Esophagus squamous epithelium (tissue), 5 donors: ENCODE measurements at regions not wholly inside any gene's neighbourhood (a gene's known extent, or its start where the extent isn't known, plus 50 kb on each side); places are given as distances from the start of the nearest gene placed in this dataset.

ENCODE experiments used
- DNase-seq: peaks from one replicate; lab custom pipeline; 2025; lab: John Stamatoyannopoulos, UW
- H3K27ac ChIP-seq, 4 donors: fragments of 200-600 bp; sonication (generic); one replicate each; pipeline ENCODE4 v1.5.1; 2016 to 2019; ENCODE audit warnings: mild to moderate bottlenecking in 1 of 4
- H3K27me3 ChIP-seq, 4 donors: fragments of 200-600 bp; sonication (generic); 1 replicate in 3 of 4; 2 replicates in 1 of 4; pipeline versions ENCODE4 v1.5.1 to v1.6.0; 2017 to 2021; ENCODE audit warnings: antibody characterized with exemption in 1 of 4
- H3K36me3 ChIP-seq, 3 donors: fragments of 200-600 bp; sonication (generic); one replicate each; pipeline ENCODE4 v1.5.1; 2016 to 2019
- H3K4me1 ChIP-seq, 3 donors: fragments of 200-600 bp; sonication (generic); one replicate each; pipeline ENCODE4 v1.5.1; 2017 to 2019
- H3K4me3 ChIP-seq, 4 donors: fragments of 200-600 bp; sonication (generic); 1 replicate in 3 of 4; 2 replicates in 1 of 4; pipeline ENCODE4 v1.5.1; 2016 to 2019; ENCODE audit warnings: mild to moderate bottlenecking in 2 of 4, moderate library complexity in 1 of 4
- H3K9me3 ChIP-seq, 3 donors: fragments of 200-600 bp; sonication (generic); one replicate each; pipeline ENCODE4 v1.5.1; 2016 to 2019
- CTCF ChIP-seq, 6 experiments: fragments of 450-650 bp in 4 of 6; fragments of 200-600 bp in 2 of 6; sonication (generic) in 2 of 6; IDR thresholded peaks; one replicate each; pipeline ENCODE4 v1.5.1; 2016 to 2019; ENCODE audit warnings: antibody characterized with exemption in 6 of 6, mild to moderate bottlenecking in 4 of 6, moderate library complexity in 4 of 6
- POLR2A ChIP-seq, 4 donors: fragments of 450-650 bp; IDR thresholded peaks; one replicate each; pipeline ENCODE4 v1.6.1; 2017; ENCODE audit warnings: antibody characterized with exemption in 4 of 4, mild to moderate bottlenecking in 4 of 4, moderate library complexity in 3 of 4
- WGBS, 2 donors: methylation state at CpG; one replicate each; pipeline ENCODE4 v1.1.5; 2018; 5-methylcytosine and 5-hydroxymethylcytosine counted together
- intact Hi-C: fragments of 100-400 bp; cut with DNase I; formaldehyde crosslinking; loops from one replicate; pipeline ENCODE4 v1.15.0; 2022
- donor health status: DM: yes; HTN: yes; CAD: no.

GRCh38 chr11:11108026-11108425, 245.0 kb downstream of the CSNK2A3 start:
- Histone ChIP-seq H3K27ac (no peak overlapping the region), H3K4me1 (peaks cover 0 to 24% (median 8%) of the 10 kb centered on the region in 3 donors), H3K36me3 (no peaks in the 10 kb centered on the region), H3K9me3 (no peaks in the 10 kb centered on the region), H3K4me3 (no peak overlapping the region), H3K27me3 (no peaks in the 10 kb centered on the region)
- WGBS, 2 donors, result 76 to 97% methylated on average over 5 of the region's 5 CpGs
- TF ChIP-seq CTCF (IDR thresholded peaks at IDR 0.05) (no peak), POLR2A (IDR thresholded peaks at IDR 0.05) (no peak)
- DNase-seq, result no peak
- intact Hi-C loops, result no loop called here

DNA sequence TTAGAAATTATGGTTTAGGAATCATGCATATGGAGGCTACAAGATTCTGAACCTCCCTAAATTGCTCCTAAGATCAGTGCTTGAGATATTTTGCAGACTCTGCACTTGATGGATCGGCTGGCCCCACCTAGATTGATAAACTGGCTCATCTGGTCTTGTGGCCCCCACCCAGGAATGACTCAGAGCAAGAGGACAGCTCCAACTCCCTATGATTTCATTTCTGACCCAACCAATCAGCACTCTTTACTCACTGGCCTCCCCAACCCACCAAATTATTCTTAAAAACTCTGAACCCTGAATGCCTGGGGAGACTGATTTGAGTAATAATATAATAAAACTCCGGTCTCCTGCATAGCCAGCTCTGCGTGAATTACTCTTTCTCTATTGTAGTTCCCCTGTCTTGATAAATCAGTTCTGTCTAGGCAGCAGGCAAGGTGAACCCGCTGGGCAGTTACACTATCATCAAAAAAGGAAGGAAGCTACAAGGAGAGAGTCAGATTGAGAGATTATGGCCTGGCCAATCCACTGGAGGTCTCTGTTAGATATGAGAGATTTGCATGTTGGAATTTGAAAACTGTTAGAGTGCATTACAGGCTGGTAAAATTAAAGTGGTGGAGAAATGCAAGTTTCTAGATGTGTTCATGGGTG, 245.8 kb downstream of the CSNK2A3 start:
- 64 to 77% methylated on average over 4 of the region's 4 CpGs for WGBS, 2 donors
- Histone ChIP-seq H3K4me3 (no peak overlapping the region), H3K27me3 (no peaks in the 10 kb centered on the region), H3K4me1 (peaks cover 0 to 24% (median 8%) of the 10 kb centered on the region in 3 donors), H3K36me3 (no peaks in the 10 kb centered on the region), H3K27ac (peak overlapping the region in 1 of 4 donors; percentile 10), H3K9me3 (no peaks in the 10 kb centered on the region)
- no peak for DNase-seq
- intact Hi-C loops, result no loop called here
- TF ChIP-seq CTCF (IDR thresholded peaks at IDR 0.05) (no peak), POLR2A (IDR thresholded peaks at IDR 0.05) (no peak)

DNA sequence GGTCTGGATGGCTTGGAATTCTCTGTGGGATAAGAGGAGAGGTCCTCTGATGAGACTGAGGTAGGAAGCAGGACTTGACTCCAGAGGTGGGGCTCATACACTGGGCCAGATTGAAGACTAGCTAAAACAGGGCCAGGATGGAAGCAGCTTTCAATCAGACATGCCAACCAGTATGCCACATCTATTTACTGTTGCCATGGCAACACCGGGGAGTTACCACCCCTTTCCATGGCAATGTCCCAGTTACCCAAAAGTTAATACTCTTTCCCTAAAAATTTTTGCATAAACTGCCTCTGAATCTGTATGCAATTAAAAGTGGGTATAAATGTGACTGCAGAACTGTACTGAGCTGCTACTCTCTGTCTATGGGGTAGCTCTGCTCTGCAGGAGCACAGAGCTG, 247.5 kb upstream of the ZBED5 start:
- no peaks in the 10 kb centered on the region for H3K36me3 ChIP-seq
- intact Hi-C loops, result no loop called here
- peaks cover 0 to 24% (median 8%) of the 10 kb centered on the region in 3 donors for H3K4me1 ChIP-seq
- no peaks in the 10 kb centered on the region for H3K27me3 ChIP-seq
- no peak for TF ChIP-seq POLR2A (IDR thresholded peaks at IDR 0.05)
- TF ChIP-seq CTCF (IDR thresholded peaks at IDR 0.05), result no peak
- no peaks in the 10 kb centered on the region for H3K9me3 ChIP-seq
- H3K27ac ChIP-seq, result no peak overlapping the region
- 67 to 75% methylated on average over 1 of the region's 1 CpG for WGBS, 2 donors
- no peak overlapping the region for H3K4me3 ChIP-seq
- no peak for DNase-seq

DNA sequence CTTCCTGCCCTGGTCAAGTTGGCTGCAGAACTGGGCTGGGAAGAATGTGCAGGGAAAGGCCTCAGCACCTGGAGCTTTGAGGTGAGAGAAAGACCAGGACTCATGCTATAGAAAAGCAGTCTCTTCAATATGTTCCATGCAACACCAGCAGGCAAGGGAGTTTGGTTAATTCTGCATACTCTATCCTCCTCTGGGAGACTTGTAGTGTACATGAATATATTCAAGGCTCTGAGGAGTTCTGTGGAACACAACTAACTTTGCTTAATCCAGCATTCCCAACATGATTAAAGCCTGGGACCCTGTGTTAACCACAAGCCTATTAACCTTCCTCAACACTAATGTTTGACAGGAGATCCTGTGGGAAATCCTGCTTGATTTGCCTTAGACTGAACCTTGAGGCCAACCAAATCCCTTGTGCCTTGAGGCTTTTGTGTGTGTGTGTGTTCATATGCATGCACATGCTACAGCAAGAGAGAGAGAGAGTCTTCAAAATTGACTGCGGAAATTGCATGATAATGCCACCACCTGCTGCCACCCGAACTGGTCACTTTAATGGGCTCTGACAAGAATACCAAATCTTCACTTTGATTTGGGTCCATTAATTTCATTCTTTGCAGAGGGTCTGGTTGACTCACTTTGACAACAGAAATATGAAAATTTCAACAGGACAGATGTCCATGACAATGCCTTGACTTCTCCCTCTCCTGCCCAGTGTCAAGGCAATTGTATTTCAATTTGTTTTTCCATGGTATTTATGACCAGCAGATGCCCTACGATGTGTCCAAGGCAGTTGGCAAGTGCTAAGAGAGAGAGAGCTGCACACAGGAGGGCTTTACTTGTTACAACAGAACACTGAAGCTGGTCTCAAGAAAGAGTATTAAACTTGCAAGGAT, 238.2 kb upstream of the ZBED5 start:
- WGBS, 2 donors, result 76 to 82% methylated on average over 3 of the region's 3 CpGs
- no peaks in the 10 kb centered on the region for H3K27me3 ChIP-seq
- no peak overlapping the region for H3K4me3 ChIP-seq
- DNase-seq, result no peak
- no peaks in the 10 kb centered on the region for H3K4me1 ChIP-seq
- TF ChIP-seq CTCF (IDR thresholded peaks at IDR 0.05) (no peak), POLR2A (IDR thresholded peaks at IDR 0.05) (no peak)
- peaks cover 0 to 6% (median 0%) of the 10 kb centered on the region in 3 donors for H3K9me3 ChIP-seq
- no peaks in the 10 kb centered on the region for H3K36me3 ChIP-seq
- no peak overlapping the region for H3K27ac ChIP-seq
- intact Hi-C loops, result no loop called here

GRCh38 chr11:11090495-11090894, 232.6 kb upstream of the ZBED5 start:
- no peaks in the 10 kb centered on the region for H3K4me1 ChIP-seq
- H3K27ac ChIP-seq, result no peak overlapping the region
- DNase-seq, result no peak
- H3K27me3 ChIP-seq, result no peaks in the 10 kb centered on the region
- WGBS, 2 donors, result 76 to 92% methylated on average over 1 of the region's 1 CpG
- TF ChIP-seq POLR2A (IDR thresholded peaks at IDR 0.05) (no peak), CTCF (IDR thresholded peaks at IDR 0.05) (no peak)
- no peaks in the 10 kb centered on the region for H3K36me3 ChIP-seq
- no peak overlapping the region for H3K4me3 ChIP-seq
- intact Hi-C loops, result no loop called here
- peaks cover 0 to 9% (median 0%) of the 10 kb centered on the region in 3 donors for H3K9me3 ChIP-seq
